GM12874 (cell line): ENCODE measurements at regions not wholly inside any gene's neighbourhood (a gene's known extent, or its start where the extent isn't known, plus 50 kb on each side); places are given as distances from the start of the nearest gene placed in this dataset.

Experiments
- TF ChIP-seq, protein P1 (sequence below): IDR thresholded peaks from 2 replicates; pipeline ENCODE4 v1.5.1; 2011; ENCODE audit warnings: low read depth, mild to moderate bottlenecking, control low read depth, low read length, moderate library complexity; ENCODE audit not compliant: insufficient read depth

DNA sequence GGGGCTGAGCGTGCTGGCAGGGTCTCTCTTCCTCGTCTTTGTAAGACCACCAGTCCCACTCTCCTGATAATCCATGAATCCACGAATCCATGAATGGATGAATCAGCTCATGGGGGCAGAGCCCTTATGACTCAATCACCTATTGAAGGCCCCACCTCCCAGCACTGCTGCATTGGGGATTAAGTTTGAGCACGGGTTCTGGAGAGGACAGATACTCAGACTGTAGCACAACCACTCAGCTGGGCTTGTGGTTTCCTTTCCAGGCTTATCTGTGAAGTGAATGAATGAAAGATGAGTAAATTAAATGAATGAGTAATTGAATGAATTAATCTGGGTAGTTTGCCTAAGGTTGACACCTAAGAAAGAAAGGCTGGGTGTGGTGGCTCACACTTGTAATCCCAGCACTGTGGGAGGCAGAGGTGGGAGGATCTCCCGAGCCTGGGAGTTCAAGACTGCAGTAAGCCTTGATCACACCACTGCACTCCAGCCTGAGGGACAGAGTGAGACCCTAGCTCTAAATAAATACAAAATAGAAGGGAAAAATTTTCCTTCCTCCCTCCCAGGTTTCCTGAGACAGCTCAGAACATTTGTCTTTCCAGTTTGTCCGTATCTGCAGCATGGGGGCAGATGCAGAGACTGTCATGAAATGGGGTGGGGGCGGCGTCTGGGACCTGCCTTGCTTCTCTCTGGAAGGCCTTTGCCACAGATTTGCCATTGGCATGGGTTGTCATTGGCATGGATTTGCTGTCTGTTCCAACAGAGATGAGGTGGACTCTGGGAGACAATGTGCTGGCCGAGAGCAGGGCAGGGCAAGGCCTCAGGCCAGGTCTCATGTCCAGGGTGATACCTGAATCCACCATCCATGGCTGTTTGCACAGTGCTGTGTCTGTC is 187.7 kb upstream of the C1orf174 start:
- TF ChIP-seq, protein P1, sequence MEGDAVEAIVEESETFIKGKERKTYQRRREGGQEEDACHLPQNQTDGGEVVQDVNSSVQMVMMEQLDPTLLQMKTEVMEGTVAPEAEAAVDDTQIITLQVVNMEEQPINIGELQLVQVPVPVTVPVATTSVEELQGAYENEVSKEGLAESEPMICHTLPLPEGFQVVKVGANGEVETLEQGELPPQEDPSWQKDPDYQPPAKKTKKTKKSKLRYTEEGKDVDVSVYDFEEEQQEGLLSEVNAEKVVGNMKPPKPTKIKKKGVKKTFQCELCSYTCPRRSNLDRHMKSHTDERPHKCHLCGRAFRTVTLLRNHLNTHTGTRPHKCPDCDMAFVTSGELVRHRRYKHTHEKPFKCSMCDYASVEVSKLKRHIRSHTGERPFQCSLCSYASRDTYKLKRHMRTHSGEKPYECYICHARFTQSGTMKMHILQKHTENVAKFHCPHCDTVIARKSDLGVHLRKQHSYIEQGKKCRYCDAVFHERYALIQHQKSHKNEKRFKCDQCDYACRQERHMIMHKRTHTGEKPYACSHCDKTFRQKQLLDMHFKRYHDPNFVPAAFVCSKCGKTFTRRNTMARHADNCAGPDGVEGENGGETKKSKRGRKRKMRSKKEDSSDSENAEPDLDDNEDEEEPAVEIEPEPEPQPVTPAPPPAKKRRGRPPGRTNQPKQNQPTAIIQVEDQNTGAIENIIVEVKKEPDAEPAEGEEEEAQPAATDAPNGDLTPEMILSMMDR = no peak

DNA sequence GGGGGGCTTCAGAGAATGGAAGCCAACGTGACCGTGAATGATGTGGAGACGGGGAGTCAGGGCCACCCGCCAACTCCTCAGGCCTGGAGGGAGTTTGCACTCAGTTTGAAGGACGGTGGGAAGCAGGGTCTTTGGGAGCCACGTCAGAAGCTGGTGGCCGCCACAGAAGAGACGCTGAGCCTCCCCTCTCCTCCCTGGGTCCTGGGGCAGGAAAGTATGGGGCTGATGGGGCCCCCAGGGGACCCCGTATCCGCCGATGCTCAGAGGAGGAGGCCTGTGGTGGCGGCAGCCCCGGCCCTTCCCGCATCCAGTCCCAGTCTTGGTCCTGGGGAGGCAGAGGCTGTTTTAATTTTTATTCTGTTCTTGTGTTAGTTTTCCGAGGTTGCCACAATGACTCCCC is 188.6 kb upstream of the C1orf174 start:
- TF ChIP-seq, protein P1 = no peak

DNA sequence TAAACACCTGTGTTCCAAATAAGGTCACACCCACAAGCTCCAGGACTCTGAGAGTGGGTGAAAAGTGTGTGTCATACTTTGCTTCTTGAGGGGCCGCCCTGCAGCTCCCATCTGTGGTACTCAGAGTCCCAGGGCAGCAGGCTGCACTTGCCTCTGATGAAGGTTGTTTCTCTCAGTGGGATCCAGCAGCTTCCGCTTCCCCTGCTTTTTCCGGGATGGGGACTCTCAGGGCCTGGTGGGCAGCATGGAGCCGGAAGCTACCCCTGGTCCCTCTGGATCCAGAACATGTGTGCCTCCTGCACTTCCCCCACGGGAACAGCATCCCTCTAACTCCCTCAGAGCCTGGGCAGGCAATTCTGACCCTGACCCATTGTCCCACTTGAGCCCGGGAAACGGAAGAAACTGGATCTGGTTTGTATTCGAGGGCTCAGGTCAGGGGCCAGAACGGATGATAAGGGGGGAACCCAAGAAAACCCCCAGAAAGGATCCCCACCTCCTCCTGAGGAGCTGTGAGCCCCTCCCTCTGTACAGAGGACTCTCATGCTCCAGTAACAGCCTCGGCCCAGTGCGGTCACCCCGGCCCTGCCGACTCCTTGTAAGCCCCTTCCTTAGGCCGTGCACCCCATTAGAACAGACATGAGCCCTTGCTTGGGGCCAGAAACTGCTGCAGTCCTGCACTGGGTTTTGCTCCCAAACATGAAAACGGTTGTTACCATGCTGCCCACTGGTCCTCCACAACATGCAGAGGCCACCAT is 189.5 kb upstream of the C1orf174 start:
- TF ChIP-seq, protein P1 = no peak

DNA sequence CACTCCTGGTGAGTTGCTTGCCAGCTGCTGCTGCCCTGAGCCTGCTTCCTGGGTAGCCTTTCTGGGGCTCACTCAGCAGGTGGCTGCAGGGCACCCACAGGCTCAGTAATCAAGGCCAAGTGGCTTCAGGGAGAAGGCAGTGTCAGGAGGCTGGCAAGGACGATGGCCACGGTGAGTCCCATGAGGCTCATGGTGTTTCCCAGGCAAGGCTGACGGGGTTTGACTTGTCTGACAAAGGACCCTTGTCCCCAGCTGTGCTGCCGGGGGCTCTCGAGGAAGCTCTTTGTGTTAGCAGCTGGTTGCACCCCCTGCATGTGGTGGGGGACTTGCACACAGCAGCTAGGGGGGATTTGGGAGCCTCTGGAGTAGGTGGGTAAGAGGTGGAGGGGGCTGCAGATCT is 190.5 kb upstream of the C1orf174 start:
- TF ChIP-seq, protein P1 = no peak

GRCh38 chr1:4090976-4091660 is 191.0 kb upstream of the C1orf174 start:
- TF ChIP-seq, protein P1 = no peak

DNA sequence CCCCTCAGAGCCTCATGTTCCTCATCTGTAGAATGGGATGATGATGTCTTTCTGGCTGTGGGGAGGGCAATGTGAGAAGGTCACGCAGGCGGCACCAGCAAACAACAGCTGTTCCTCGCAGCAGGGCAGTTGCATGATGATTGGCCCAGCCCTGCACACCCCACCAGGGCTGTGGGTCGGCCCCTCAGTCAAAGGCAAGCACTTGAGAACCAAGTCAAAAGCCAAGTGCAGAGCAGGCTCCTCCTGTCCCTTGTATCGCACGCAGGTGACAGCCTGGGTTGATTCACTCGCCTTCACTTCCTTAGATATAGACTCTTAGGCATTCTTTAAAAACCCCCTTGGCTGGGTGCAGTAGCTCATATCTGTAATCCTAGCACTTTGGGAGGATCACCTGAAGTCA is 191.9 kb upstream of the C1orf174 start:
- TF ChIP-seq, protein P1 = no peak
